ENCODE measurements at regions not wholly inside any gene's neighbourhood (a gene's known extent, or its start where the extent isn't known, plus 50 kb on each side); places are given as distances from the start of the nearest gene placed in this dataset.

DNA sequence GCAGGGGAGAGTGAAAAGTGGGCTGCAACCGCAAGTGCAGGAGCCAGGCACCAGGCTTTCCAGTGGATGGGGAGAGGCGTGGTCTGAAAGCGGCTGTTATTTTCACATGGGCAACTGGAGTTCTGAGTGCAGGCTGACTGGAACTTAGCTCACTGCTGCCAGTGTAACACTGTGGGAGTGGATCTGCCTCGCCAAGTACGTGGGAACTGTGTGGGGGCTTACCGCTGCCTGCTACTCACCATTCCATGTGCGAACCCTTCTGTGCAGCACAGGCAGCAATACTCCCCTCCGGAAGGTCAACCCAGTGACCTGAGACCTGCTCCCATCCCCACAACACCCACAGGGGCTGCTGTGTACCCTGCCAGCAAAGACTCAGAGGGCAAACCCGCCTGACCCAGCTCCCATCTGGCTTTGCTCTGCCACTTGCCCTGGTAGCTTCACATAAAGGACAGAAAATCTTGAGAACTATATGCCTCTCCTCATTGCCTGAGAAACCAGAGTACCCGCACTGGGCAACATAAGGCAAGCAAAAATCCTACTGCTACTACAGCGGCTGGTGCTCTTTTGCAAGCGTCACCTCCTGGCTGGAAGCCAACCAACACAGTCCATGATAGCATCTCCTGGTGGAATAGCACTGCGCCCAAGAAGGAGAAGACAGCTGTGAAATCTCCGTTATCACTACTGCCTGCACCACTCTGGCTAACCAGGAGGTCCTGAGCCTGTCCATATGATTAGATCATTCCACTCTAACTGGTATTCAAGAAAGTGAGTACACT lies 54.4 kb upstream of the SIRPG start:
- FAIRE-seq = no peak
- dilution Hi-C loops (cut with MboI; ENCODE audit: extremely low pct_ligation_motif_present, low sequenced_read_pairs) = no loop called here
- Histone ChIP-seq H3K4me3 (ENCODE audit: control insufficient read depth in 2 of 3, extremely low read depth in 1 of 3, insufficient read depth in 2 of 3, low read depth in 1 of 3, low read length in 3 of 3) (no peak overlapping the region), H2AFZ (ENCODE audit: control insufficient read depth, low read length) (no peak overlapping the region), H3K4me2 (ENCODE audit: control insufficient read depth, extremely low read depth, insufficient read depth, low read depth, low read length) (no peak overlapping the region), H3K27ac (ENCODE audit: control insufficient read depth, insufficient read depth, low read length) (no peak overlapping the region), H3K4me1 (ENCODE audit: control insufficient read depth, extremely low read depth, insufficient read depth, low read length) (peaks cover 8% of the 10 kb centered on the region), H3K27me3 (ENCODE audit: control insufficient read depth, extremely low read depth, insufficient read depth, low read length) (no peaks in the 10 kb centered on the region), H4K20me1 (ENCODE audit: control insufficient read depth, extremely low read depth, insufficient read depth, low read length) (no peaks in the 10 kb centered on the region), H3K9me3 (ENCODE audit: control insufficient read depth, low read depth, low read length) (peaks cover 2% of the 10 kb centered on the region), H3K36me3 (ENCODE audit: control insufficient read depth in 2 of 2, extremely low read depth in 1 of 2, insufficient read depth in 2 of 2, low read length in 2 of 2) (no peaks in the 10 kb centered on the region), H3K79me2 (ENCODE audit: control insufficient read depth, insufficient read depth, low read length) (no peaks in the 10 kb centered on the region), H3K9ac (ENCODE audit: control insufficient read depth, extremely low read depth, insufficient read depth, low read length) (no peak overlapping the region), H3K9me1 (ENCODE audit: control insufficient read depth, extremely low read depth, insufficient read depth, low read length) (no peaks in the 10 kb centered on the region)
- no peak for TF ChIP-seq EZH2 (IDR thresholded peaks at IDR 0.05; ENCODE audit: low read length)
- TF ChIP-seq, protein P1, sequence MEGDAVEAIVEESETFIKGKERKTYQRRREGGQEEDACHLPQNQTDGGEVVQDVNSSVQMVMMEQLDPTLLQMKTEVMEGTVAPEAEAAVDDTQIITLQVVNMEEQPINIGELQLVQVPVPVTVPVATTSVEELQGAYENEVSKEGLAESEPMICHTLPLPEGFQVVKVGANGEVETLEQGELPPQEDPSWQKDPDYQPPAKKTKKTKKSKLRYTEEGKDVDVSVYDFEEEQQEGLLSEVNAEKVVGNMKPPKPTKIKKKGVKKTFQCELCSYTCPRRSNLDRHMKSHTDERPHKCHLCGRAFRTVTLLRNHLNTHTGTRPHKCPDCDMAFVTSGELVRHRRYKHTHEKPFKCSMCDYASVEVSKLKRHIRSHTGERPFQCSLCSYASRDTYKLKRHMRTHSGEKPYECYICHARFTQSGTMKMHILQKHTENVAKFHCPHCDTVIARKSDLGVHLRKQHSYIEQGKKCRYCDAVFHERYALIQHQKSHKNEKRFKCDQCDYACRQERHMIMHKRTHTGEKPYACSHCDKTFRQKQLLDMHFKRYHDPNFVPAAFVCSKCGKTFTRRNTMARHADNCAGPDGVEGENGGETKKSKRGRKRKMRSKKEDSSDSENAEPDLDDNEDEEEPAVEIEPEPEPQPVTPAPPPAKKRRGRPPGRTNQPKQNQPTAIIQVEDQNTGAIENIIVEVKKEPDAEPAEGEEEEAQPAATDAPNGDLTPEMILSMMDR (optimal IDR thresholded peaks at IDR 0.05 in 1 of 3, IDR thresholded peaks at IDR 0.05 in 1 of 3, conservative IDR thresholded peaks at IDR 0.05 in 1 of 3; ENCODE audit: extremely low read depth in 1 of 3, insufficient read depth in 2 of 3, low read length in 3 of 3) = no peak
- no peak for DNase-seq (ENCODE audit: low read depth, low spot score)

DNA sequence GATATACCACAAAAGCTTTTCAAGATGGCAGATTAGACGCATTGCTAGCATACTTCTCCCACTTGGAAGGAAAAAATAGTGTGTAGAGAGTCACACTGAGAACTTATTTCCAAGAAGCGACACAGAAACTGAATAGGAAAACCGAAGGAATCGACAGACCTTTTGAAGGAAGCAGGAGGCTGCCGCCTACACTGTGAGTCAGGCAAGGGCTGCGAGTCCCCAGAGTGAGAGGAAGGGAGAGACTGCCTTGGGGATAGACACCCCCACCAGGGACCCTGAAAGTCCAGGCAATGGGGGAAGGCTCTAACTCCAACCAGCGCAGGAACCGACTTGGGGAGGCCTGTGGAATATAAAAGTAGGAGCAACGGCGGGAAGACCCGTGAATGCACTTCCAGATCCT lies 53.7 kb upstream of the SIRPG start:
- TF ChIP-seq EZH2 (IDR thresholded peaks at IDR 0.05; ENCODE audit: low read length) = no peak
- TF ChIP-seq, protein P1 (optimal IDR thresholded peaks at IDR 0.05 in 1 of 3, IDR thresholded peaks at IDR 0.05 in 1 of 3, conservative IDR thresholded peaks at IDR 0.05 in 1 of 3; ENCODE audit: extremely low read depth in 1 of 3, insufficient read depth in 2 of 3, low read length in 3 of 3) = no peak
- H3K27me3 ChIP-seq (ENCODE audit: control insufficient read depth, extremely low read depth, insufficient read depth, low read length) = no peaks in the 10 kb centered on the region
- H2AFZ ChIP-seq (ENCODE audit: control insufficient read depth, low read length) = no peak overlapping the region

More for the DNA sequence above, 53.7 kb upstream of the SIRPG start:
- H3K27ac ChIP-seq (ENCODE audit: control insufficient read depth, insufficient read depth, low read length) = no peak overlapping the region
- H3K9ac ChIP-seq (ENCODE audit: control insufficient read depth, extremely low read depth, insufficient read depth, low read length) = no peak overlapping the region
- no peaks in the 10 kb centered on the region for H3K79me2 ChIP-seq (ENCODE audit: control insufficient read depth, insufficient read depth, low read length)
- H3K4me3 ChIP-seq (ENCODE audit: control insufficient read depth in 2 of 3, extremely low read depth in 1 of 3, insufficient read depth in 2 of 3, low read depth in 1 of 3, low read length in 3 of 3) = no peak overlapping the region
- peaks cover 2% of the 10 kb centered on the region for H3K9me3 ChIP-seq (ENCODE audit: control insufficient read depth, low read depth, low read length)
- H3K9me1 ChIP-seq (ENCODE audit: control insufficient read depth, extremely low read depth, insufficient read depth, low read length) = no peaks in the 10 kb centered on the region
- H3K4me2 ChIP-seq (ENCODE audit: control insufficient read depth, extremely low read depth, insufficient read depth, low read depth, low read length) = no peak overlapping the region
- no peak for FAIRE-seq
- no peaks in the 10 kb centered on the region for H3K36me3 ChIP-seq (ENCODE audit: control insufficient read depth in 2 of 2, extremely low read depth in 1 of 2, insufficient read depth in 2 of 2, low read length in 2 of 2)
- no peaks in the 10 kb centered on the region for H4K20me1 ChIP-seq (ENCODE audit: control insufficient read depth, extremely low read depth, insufficient read depth, low read length)
- dilution Hi-C loops (cut with MboI; ENCODE audit: extremely low pct_ligation_motif_present, low sequenced_read_pairs) = no loop called here
- peaks cover 8% of the 10 kb centered on the region for H3K4me1 ChIP-seq (ENCODE audit: control insufficient read depth, extremely low read depth, insufficient read depth, low read length)
- no peak for DNase-seq (ENCODE audit: low read depth, low spot score)
